Mucosa of descending colon (tissue), 3 donors: ENCODE measurements at regions not wholly inside any gene's neighbourhood (a gene's known extent, or its start where the extent isn't known, plus 50 kb on each side); places are given as distances from the start of the nearest gene placed in this dataset.

ENCODE experiments used
- ATAC-seq: fragments of 200-7000 bp; cut with Tn5 transposase; one replicate; pipeline ENCODE4 v1.9.1; 2020; ENCODE audit warnings: mild to moderate bottlenecking, moderate library complexity
- DNase-seq, 3 donors: peaks; one replicate each; pipeline ENCODE4 v3.0.0-alpha.2; 2020
- H3K36me3 ChIP-seq: fragments of 200-600 bp; one replicate; pipeline ENCODE4 v1.8.0; 2021; ENCODE audit warnings: low read depth, mild to moderate bottlenecking
- H3K4me1 ChIP-seq: fragments of 200-600 bp; one replicate; pipeline ENCODE4 v1.8.0; 2021; ENCODE audit warnings: low read depth, mild to moderate bottlenecking
- H3K4me3 ChIP-seq: fragments of 200-600 bp; one replicate; pipeline ENCODE4 v1.8.0; 2021; ENCODE audit warnings: mild to moderate bottlenecking
- H3K9me3 ChIP-seq: fragments of 200-600 bp; one replicate; pipeline ENCODE4 v1.8.0; 2021; ENCODE audit warnings: mild to moderate bottlenecking
- CTCF ChIP-seq: fragments of 200-600 bp; IDR thresholded peaks from one replicate; pipeline ENCODE4 v1.8.0; 2022; ENCODE audit warnings: antibody characterized with exemption, mild to moderate bottlenecking
- intact Hi-C, 2 donors: fragments of 100-400 bp; cut with DNase I in 1 of 2; cut with micrococcal nuclease in 1 of 2; formaldehyde crosslinking; loops; one replicate each; pipeline versions ENCODE4 v1.11.0 to v1.11.1; 2022; cut with DNase I, micrococcal nuclease
- donor health status: DM: no; HTN: no; CAD: no; lungs with moderate emphysema.
- donor health status: DM: no; HTN: no; CAD: no.
- donor health status: DM: no; HTN: yes; CAD: no.

DNA sequence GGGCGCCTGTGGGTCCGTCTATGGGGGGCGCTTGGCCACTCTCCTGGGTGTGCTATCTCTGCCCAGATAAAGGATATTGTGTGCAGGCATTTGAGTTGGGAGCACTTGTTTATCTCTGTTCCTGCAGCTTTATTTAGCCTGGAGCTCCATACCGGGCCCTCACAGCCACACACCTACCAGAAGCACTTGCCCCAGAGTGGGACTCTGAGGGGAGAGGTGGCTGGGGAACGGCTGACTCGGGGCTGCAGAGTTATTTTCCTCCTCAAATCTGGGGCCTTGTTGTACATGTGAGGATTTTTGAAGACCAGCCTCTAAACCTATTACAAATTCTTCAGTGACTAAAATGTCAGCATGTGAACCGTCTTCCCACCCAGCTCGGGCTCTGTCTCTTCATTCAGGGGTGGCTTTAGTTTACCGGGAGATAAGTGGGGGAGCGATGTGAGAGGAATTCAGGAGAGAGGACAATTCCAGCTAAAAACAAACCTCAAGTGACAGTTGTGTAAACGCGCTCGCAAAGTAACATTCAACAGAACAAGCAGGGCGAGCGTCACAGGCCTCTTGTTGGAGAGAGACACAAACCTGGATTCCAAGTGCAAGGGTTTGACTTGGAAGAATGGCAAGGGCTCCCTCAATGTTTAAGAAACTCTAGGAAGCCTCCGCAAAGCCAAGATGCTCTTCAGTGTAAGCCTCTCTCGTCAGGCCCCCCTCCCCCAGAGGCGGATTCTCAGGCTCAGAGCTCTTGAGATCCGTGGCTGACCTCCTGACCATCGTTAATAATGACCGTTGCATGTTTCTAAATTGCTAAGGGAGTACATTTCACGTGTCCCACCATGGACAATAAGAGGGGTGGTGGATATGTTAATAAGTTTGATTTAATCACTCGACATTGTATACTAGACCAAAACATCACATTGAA, 548.9 kb downstream of the QKI start:
- Histone ChIP-seq H3K36me3 (no peaks in the 10 kb centered on the region), H3K4me3 (no peak overlapping the region), H3K4me1 (no peaks in the 10 kb centered on the region), H3K9me3 (no peaks in the 10 kb centered on the region)
- DNase-seq (no peak), ATAC-seq (no peak)
- intact Hi-C loops: no loop called here
- TF ChIP-seq CTCF: no peak

DNA sequence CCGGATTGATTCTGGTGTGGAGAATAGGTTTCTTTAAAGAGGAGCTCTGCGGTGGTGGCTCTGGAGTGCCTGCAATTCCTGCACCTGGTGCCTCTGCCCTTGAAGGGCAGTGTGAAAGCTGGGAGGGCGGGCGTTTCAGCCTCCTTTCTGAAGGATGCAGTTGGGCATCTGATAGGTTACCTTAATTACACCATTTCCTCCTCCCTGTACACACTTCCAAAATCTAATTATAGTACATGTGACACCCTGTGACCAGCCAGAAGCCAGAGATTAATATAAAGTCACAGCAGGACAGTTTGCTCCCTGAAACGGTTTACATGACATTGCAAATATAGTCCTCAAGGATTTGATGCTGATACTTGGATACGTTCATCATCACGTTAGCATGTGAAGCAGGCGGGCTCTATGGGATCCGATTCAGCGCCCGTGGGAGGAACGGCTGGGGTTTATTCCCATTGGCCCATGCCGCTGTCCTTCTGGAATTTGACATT, 548.2 kb downstream of the QKI start:
- no peak for ATAC-seq
- intact Hi-C loops: no loop called here
- Histone ChIP-seq H3K9me3 (no peaks in the 10 kb centered on the region), H3K4me1 (no peaks in the 10 kb centered on the region), H3K4me3 (no peak overlapping the region), H3K36me3 (no peaks in the 10 kb centered on the region)
- no peak for DNase-seq
- no peak for TF ChIP-seq CTCF

GRCh38 chr6:163960128-163960527, 545.6 kb downstream of the QKI start:
- no peak for ATAC-seq

DNA sequence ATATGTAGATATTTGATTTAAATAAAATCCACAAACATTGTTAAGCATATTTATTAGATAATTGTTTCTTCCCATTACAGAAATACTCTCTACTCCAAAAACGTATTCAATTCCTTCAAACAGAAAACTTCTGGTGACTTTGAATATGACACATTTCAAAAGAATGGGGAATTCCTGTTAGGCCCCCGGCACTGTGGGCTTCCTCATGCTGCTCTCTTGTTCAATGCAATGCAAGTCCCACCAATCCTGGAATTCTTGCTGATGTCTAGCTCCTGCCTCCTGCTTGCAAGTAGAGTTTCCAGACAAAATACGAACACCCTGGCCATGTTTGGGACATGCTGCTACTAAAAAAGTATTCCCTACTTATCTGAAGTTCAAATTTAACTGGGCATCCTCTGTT, 544.1 kb downstream of the QKI start:
- intact Hi-C loops: loop anchor here in 1 of 2 donors (5.0 kb wide), 1 partner anchor 531 kb away; no protein-coding TSS in a partner anchor
- Histone ChIP-seq H3K36me3 (no peaks in the 10 kb centered on the region), H3K9me3 (no peaks in the 10 kb centered on the region), H3K4me1 (peaks cover 3% of the 10 kb centered on the region), H3K4me3 (no peak overlapping the region)
- ATAC-seq (no peak), DNase-seq (no peak)
- no peak for TF ChIP-seq CTCF

More at GRCh38 chr6:163960128-163960527, 545.6 kb downstream of the QKI start:
- DNase-seq: no peak
- peaks cover 3% of the 10 kb centered on the region for H3K4me1 ChIP-seq
- H3K4me3 ChIP-seq: no peak overlapping the region
- no peaks in the 10 kb centered on the region for H3K36me3 ChIP-seq
- no peak for TF ChIP-seq CTCF
- no peaks in the 10 kb centered on the region for H3K9me3 ChIP-seq
- intact Hi-C loops: no loop called here

DNA sequence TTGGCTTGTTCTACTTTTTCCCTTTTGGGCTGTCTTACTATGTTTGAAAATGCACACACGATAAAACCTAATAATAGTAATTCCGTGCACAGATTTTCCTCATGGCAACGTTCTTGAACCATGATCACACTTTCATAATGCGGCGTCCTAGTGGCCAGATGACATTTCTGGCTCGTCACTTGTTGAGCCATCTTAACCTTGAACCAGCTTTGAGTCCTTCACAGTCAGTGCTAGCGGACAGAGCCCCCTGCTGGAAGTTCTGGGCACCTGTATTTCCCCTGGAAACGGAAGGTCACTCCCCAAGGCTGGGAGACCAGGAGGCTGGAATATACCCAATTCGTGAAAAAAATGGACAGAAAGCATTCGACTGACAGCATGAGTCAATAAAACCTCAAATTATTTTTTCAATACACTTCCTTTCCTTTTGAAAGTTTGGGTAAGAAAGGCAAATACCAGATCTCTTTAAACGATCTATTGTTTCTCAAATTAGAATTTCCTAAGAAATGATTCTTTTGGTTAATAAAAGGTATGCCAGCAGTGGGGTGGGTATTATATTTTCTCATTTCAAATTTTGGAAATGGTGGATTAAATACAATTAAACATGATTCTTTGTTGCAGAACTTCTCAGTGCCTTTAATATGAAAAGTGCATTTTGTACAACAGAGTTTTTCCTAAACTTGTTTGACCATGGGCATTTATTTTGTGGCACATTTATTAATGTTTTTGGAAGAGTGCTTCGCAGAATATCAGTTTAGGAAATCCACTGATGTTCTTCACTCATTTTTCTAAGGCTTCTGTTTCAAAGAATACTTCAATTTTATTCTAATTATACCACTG, 542.3 kb downstream of the QKI start:
- Histone ChIP-seq H3K4me1 (peaks cover 3% of the 10 kb centered on the region), H3K36me3 (no peaks in the 10 kb centered on the region), H3K9me3 (no peaks in the 10 kb centered on the region), H3K4me3 (no peak overlapping the region)
- intact Hi-C loops: loop anchor here in 1 of 2 donors (5.0 kb wide), 1 partner anchor 529 kb away; no protein-coding TSS in a partner anchor
- DNase-seq: peak in 2 of 3 donors; percentile 72 to 75
- TF ChIP-seq CTCF: peak; percentile 59
- ATAC-seq: peak; percentile 81
